Mesendoderm (in vitro differentiated cells): ENCODE measurements at regions not wholly inside any gene's neighbourhood (a gene's known extent, or its start where the extent isn't known, plus 50 kb on each side); places are given as distances from the start of the nearest gene placed in this dataset.

Experiments used
- DNase-seq: peaks from one replicate; pipeline ENCODE4 v3.0.0; 2013
- H2AK5ac ChIP-seq: 2 replicates; pipeline ENCODE4 v1.6.1; 2013; ENCODE audit warnings: low read length, inconsistent platforms
- H2BK120ac ChIP-seq: 2 replicates; pipeline ENCODE4 v1.6.1; 2013; ENCODE audit warnings: low read depth, mild to moderate bottlenecking, low read length, moderate library complexity, mixed read lengths
- H2BK15ac ChIP-seq: replicated peaks from 2 replicates; pipeline ENCODE4 v1.6.1; 2013; ENCODE audit warnings: low read depth, mild to moderate bottlenecking, moderate library complexity
- H2BK5ac ChIP-seq: 2 replicates; pipeline ENCODE4 v1.6.1; 2013; ENCODE audit warnings: low read length, inconsistent platforms
- H3K18ac ChIP-seq: 2 replicates; pipeline ENCODE4 v1.6.1; 2013; ENCODE audit warnings: mild to moderate bottlenecking, low read length, mixed read lengths
- H3K23ac ChIP-seq: one replicate; pipeline ENCODE4 v1.6.1; 2013; ENCODE audit warnings: low read length
- H3K27ac ChIP-seq: 2 replicates; pipeline ENCODE4 v1.5.1; 2013; ENCODE audit warnings: low read depth, mild to moderate bottlenecking, inconsistent platforms, low read length, moderate library complexity
- H3K27me3 ChIP-seq: 2 replicates; pipeline ENCODE4 v1.6.1; 2013; ENCODE audit warnings: low read length, control low read depth, mild to moderate bottlenecking, inconsistent platforms; ENCODE audit not compliant: insufficient read depth, poor library complexity
- H3K36me3 ChIP-seq: 2 replicates; pipeline ENCODE4 v1.6.1; 2013; ENCODE audit warnings: low read length, inconsistent platforms; ENCODE audit not compliant: control insufficient read depth, insufficient read depth
- H3K4ac ChIP-seq: one replicate; pipeline ENCODE4 v1.6.1; 2013; ENCODE audit warnings: low read depth, mild to moderate bottlenecking, low read length, moderate library complexity
- H3K4me1 ChIP-seq: 2 replicates; pipeline ENCODE4 v1.6.1; 2013; ENCODE audit warnings: low read depth, low read length, inconsistent platforms; ENCODE audit not compliant: control insufficient read depth
- H3K4me2 ChIP-seq: 2 replicates; pipeline ENCODE4 v1.6.1; 2013; ENCODE audit warnings: low read length
- H3K4me3 ChIP-seq: 2 replicates; pipeline ENCODE4 v1.5.1; 2013; ENCODE audit warnings: mild to moderate bottlenecking, low read length
- H3K56ac ChIP-seq: one replicate; pipeline ENCODE4 v1.6.1; 2013; ENCODE audit warnings: low read length
- H3K79me1 ChIP-seq: 2 replicates; pipeline ENCODE4 v1.6.1; 2013; ENCODE audit warnings: low read length, inconsistent platforms
- H3K79me2 ChIP-seq: 2 replicates; pipeline ENCODE4 v1.6.1; 2013; ENCODE audit warnings: mild to moderate bottlenecking, low read length; ENCODE audit not compliant: control insufficient read depth, insufficient read depth
- H3K9ac ChIP-seq: 2 replicates; pipeline ENCODE4 v1.6.1; 2013; ENCODE audit warnings: low read length, inconsistent platforms
- H4K5ac ChIP-seq: one replicate; pipeline ENCODE4 v1.6.1; 2013; ENCODE audit warnings: low read length
- H4K8ac ChIP-seq: one replicate; pipeline ENCODE4 v1.6.1; 2013; ENCODE audit warnings: low read depth, mild to moderate bottlenecking, control low read depth, low read length, moderate library complexity
- WGBS: extraction: QIAGEN DNeasy Blood & Tissue Kit; methylation state at CpG from one replicate; pipeline ENCODE4 v1.1.7; 2013; ENCODE audit warnings: low lambda C conversion rate, missing lambda C conversion rate; ENCODE audit not compliant: insufficient coverage; ENCODE audit errors: extremely low coverage; 5-methylcytosine and 5-hydroxymethylcytosine counted together

- Histone ChIP-seq H4K8ac (no peak overlapping the region), H3K18ac (no peak overlapping the region), H3K4ac (no peak overlapping the region), H3K4me2 (no peak overlapping the region), H2AK5ac (no peak overlapping the region), H3K27me3 (no peaks in the 10 kb centered on the region), H3K27ac (no peak overlapping the region), H3K23ac (no peak overlapping the region), H2BK15ac (no peak overlapping the region), H3K9ac (no peak overlapping the region), H3K56ac (no peak overlapping the region), H3K36me3 (no peaks in the 10 kb centered on the region), H2BK5ac (no peak overlapping the region), H3K79me2 (no peaks in the 10 kb centered on the region), H3K4me3 (no peak overlapping the region), H4K5ac (no peak overlapping the region), H3K4me1 (no peaks in the 10 kb centered on the region), H3K79me1 (no peaks in the 10 kb centered on the region), H2BK120ac (no peak overlapping the region)
- no CpG with 5 or more reads among the region's 11 CpGs for WGBS
- no peak for DNase-seq
These were observed 535.2 kb downstream of the BCL11B start for GRCh38 chr14:98736701-98737338.

GRCh38 chr14:98741523-98741922, 530.5 kb downstream of the BCL11B start:
- no peak overlapping the region for H3K4me2 ChIP-seq
- no peaks in the 10 kb centered on the region for H3K4me1 ChIP-seq
- H3K23ac ChIP-seq, result no peak overlapping the region
- no peaks in the 10 kb centered on the region for H3K27me3 ChIP-seq
- no peak overlapping the region for H4K5ac ChIP-seq
- H2BK120ac ChIP-seq, result no peak overlapping the region
- no peak overlapping the region for H3K4ac ChIP-seq
- H3K27ac ChIP-seq, result no peak overlapping the region
- no peaks in the 10 kb centered on the region for H3K79me1 ChIP-seq
- H3K4me3 ChIP-seq, result no peak overlapping the region
- H4K8ac ChIP-seq, result no peak overlapping the region
- no peaks in the 10 kb centered on the region for H3K79me2 ChIP-seq
- no peaks in the 10 kb centered on the region for H3K36me3 ChIP-seq
- no peak for DNase-seq
- no peak overlapping the region for H3K9ac ChIP-seq
- H2BK5ac ChIP-seq, result no peak overlapping the region
- WGBS, result no CpG with 5 or more reads among the region's 8 CpGs
- H3K18ac ChIP-seq, result no peak overlapping the region
- H3K56ac ChIP-seq, result no peak overlapping the region
- H2BK15ac ChIP-seq, result no peak overlapping the region
- no peak overlapping the region for H2AK5ac ChIP-seq

DNA sequence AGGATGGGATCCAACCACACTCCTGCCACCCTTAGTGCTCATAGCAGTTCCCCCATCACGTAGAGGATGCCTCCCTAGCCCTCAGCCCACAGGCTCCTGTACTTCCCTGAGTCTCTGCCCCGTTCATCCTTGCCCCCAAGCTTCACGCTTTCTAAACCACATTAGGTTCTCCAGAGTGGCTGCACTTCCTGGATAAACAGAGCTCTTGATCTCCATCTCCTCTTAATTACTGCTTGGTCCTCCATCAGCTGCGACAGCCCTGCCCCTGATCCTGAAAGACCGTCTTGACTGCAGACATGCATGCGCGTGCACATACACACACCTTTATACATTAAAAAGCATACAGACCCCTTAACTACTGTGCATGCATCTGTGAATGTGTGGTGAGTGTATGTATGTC, 530.0 kb downstream of the BCL11B start:
- Histone ChIP-seq H2AK5ac (no peak overlapping the region), H4K5ac (no peak overlapping the region), H4K8ac (no peak overlapping the region), H3K4ac (no peak overlapping the region), H3K23ac (no peak overlapping the region), H3K79me2 (no peaks in the 10 kb centered on the region), H3K56ac (no peak overlapping the region), H3K4me3 (no peak overlapping the region), H3K27ac (no peak overlapping the region), H3K9ac (no peak overlapping the region), H3K4me2 (no peak overlapping the region), H3K4me1 (no peaks in the 10 kb centered on the region), H3K79me1 (no peaks in the 10 kb centered on the region), H3K36me3 (no peaks in the 10 kb centered on the region), H2BK15ac (no peak overlapping the region), H3K18ac (no peak overlapping the region), H2BK5ac (no peak overlapping the region), H3K27me3 (no peaks in the 10 kb centered on the region), H2BK120ac (no peak overlapping the region)
- no peak for DNase-seq
- no CpG with 5 or more reads among the region's 7 CpGs for whole genome bisulfite sequencing

DNA sequence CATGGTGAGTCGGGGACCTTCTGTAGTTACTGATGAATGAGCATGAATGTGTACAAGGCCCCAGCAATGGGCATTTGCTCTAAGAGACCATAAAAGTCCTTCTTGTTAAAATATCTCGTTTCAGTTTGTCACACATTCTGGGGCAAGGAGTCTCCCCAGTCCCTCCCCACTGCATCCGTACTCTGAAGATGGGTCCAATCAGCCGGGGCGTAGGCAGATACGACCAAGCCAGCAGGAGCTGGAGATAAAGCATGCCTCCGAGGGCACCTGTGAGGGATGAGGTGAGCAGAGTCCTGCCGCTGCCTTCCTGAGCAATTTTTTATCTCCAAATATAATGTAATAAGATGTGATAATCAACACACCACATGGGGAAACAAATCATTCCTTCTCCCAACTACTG, 528.5 kb downstream of the BCL11B start:
- Histone ChIP-seq H3K56ac (no peak overlapping the region), H3K4me1 (no peaks in the 10 kb centered on the region), H3K4ac (no peak overlapping the region), H3K79me2 (no peaks in the 10 kb centered on the region), H4K5ac (no peak overlapping the region), H2BK5ac (no peak overlapping the region), H3K23ac (no peak overlapping the region), H3K9ac (no peak overlapping the region), H3K79me1 (no peaks in the 10 kb centered on the region), H3K36me3 (no peaks in the 10 kb centered on the region), H2BK15ac (no peak overlapping the region), H3K4me2 (no peak overlapping the region), H4K8ac (no peak overlapping the region), H2BK120ac (no peak overlapping the region), H3K27me3 (no peaks in the 10 kb centered on the region), H3K27ac (no peak overlapping the region), H3K18ac (no peak overlapping the region), H2AK5ac (no peak overlapping the region), H3K4me3 (no peak overlapping the region)
- DNase-seq, result no peak
- no CpG with 5 or more reads among the region's 8 CpGs for WGBS

DNA sequence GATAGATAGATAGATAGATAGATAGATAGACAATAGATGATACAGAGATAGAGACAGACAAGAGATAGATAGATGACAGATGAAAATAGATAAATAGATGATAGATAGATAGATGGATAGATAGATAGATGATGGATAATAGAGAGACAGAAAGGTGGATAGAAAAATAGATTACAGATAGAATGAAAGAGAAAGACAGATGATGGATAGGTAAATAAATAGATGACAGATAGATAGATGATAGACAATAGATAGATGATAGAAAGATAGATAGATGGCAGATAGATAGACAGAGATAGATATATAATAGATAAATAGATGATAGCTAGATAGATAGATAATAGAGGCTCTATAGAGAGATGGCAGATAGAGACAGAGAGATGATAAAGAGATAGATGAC, 523.0 kb downstream of the BCL11B start:
- no peak overlapping the region for H3K23ac ChIP-seq
- no peak overlapping the region for H3K4me2 ChIP-seq
- no peak for DNase-seq
- no peak overlapping the region for H3K4me3 ChIP-seq
- no peak overlapping the region for H4K5ac ChIP-seq
- no peak overlapping the region for H3K4ac ChIP-seq
- H4K8ac ChIP-seq, result no peak overlapping the region
- H3K79me2 ChIP-seq, result no peaks in the 10 kb centered on the region
- no peaks in the 10 kb centered on the region for H3K4me1 ChIP-seq
- H3K9ac ChIP-seq, result no peak overlapping the region
- no peak overlapping the region for H2BK5ac ChIP-seq
- H3K36me3 ChIP-seq, result no peaks in the 10 kb centered on the region
- no peaks in the 10 kb centered on the region for H3K27me3 ChIP-seq
- no peak overlapping the region for H2AK5ac ChIP-seq
- H2BK15ac ChIP-seq, result no peak overlapping the region
- H3K18ac ChIP-seq, result no peak overlapping the region
- H3K56ac ChIP-seq, result no peak overlapping the region
- no peak overlapping the region for H3K27ac ChIP-seq
- H2BK120ac ChIP-seq, result no peak overlapping the region
- H3K79me1 ChIP-seq, result no peaks in the 10 kb centered on the region

GRCh38 chr14:98751110-98751509, 520.9 kb downstream of the BCL11B start:
- Histone ChIP-seq H3K18ac (no peak overlapping the region), H2AK5ac (no peak overlapping the region), H3K79me1 (no peaks in the 10 kb centered on the region), H2BK15ac (no peak overlapping the region), H3K27ac (no peak overlapping the region), H3K27me3 (no peaks in the 10 kb centered on the region), H2BK120ac (no peak overlapping the region), H3K4me3 (no peak overlapping the region), H4K5ac (no peak overlapping the region), H3K23ac (no peak overlapping the region), H3K9ac (no peak overlapping the region), H3K79me2 (no peaks in the 10 kb centered on the region), H3K56ac (no peak overlapping the region), H3K4me1 (no peaks in the 10 kb centered on the region), H4K8ac (no peak overlapping the region), H2BK5ac (no peak overlapping the region), H3K4ac (no peak overlapping the region), H3K36me3 (no peaks in the 10 kb centered on the region), H3K4me2 (no peak overlapping the region)
- no peak for DNase-seq
- no CpG with 5 or more reads among the region's 2 CpGs for WGBS
